NCI-H1694 (cell line): ENCODE measurements at regions not wholly inside any gene's neighbourhood (a gene's known extent, or its start where the extent isn't known, plus 50 kb on each side); places are given as distances from the start of the nearest gene placed in this dataset.

ENCODE experiments used
- DNase-seq: peaks from one replicate; lab custom pipeline; 2025; lab: John Stamatoyannopoulos, UW

GRCh38 chr20:54272901-54273488 is 65.1 kb downstream of the PFDN4 start:
- DNase-seq: no peak

DNA sequence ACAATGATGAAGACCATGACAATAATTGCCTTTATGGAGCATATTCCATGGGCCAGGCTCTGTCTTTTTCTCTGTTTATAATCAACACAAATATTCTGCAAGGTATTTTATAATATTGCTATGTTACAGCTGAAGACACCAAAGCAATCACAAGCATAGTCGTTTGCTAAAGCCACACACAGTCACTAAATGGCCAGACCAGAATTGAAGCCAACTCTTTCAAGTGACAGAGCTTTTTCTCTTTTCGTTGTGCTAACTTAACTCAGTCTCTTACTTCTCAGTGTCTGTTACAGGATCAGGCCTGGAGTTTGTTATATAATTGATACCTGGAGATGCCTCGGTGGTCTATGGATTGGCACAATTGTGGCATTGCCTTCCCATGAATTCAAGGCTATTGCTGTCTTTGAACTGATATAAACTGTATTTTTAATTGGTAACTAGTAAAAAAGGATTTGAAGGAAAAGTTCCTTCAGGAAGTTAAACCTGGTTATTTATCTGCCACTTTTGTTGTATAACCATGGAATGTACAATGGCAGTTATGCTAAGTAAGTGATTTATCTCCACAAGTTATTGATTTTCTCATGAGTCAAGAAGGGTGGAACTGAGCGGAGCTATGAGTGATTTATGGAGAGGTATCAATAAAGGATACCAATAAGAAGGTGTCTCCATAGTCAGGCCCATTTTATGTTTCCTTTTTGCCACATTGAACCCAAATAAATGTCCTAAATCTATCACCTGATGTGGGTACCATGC is 67.6 kb downstream of the PFDN4 start:
- DNase-seq: no peak

DNA sequence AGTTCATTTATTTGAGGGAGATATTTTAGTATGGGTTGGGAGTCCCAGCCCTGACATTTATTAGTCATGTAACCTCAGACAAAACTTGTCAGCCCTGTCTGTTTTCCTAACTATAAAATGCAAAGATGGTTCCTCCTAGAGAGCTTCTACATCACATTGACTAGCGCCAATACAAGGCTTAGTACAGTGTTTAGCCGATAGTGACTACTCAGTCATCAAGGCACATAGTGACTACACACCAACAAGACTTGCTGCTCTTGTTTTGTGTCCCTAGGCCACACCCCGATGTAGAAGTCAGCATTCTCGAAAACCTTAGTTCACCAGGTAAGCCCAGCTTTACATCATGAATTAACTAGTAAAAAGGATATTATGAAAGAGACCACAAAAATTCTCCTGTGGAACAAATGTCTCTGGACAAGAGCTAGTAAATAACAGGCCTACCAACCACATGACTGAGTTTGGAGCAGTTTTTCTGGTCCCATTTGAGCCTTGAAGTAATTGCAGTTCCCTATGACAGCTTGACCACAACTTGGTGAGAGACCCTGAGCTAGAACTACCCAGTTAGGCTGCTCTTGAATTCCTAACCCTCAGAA is 68.8 kb downstream of the PFDN4 start:
- no peak for DNase-seq

DNA sequence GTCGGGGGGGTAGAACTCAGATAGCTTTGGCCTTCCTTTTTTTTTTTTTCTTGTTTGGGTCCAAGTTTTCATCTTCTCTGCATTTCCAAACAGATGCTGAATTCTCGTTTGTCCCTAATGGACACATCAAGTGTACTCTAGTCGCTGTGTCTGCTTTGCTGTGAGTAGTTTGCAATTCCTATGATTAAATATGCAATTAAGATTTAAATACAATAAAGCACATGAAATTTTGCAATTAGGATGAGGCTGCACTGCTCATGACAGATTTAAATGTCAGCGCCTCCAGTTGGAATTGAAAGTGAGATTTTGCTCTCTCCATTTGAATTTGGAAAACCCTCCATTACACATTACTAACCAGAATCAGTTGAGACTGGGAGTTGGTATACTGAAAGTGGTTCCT is 70.4 kb downstream of the PFDN4 start:
- no peak for DNase-seq

DNA sequence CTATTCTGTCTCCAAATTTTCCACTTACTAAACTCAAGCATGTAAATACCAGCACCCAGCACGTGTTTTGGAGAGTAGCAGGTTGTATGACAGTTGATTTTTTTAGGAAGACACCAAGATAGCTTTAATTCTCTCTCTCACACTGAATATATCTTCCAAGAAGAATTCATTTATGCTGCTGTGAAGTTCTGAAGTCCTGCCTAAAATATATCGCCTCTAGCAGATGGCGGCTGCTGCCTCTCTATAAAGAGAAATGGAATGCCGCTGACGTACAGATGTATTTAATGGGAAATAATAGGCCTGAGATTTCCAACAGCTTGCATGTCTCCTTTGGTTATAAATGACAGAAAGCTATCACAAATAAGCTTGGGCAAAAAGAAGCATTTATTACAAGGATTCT is 74.7 kb downstream of the PFDN4 start:
- DNase-seq: no peak

DNA sequence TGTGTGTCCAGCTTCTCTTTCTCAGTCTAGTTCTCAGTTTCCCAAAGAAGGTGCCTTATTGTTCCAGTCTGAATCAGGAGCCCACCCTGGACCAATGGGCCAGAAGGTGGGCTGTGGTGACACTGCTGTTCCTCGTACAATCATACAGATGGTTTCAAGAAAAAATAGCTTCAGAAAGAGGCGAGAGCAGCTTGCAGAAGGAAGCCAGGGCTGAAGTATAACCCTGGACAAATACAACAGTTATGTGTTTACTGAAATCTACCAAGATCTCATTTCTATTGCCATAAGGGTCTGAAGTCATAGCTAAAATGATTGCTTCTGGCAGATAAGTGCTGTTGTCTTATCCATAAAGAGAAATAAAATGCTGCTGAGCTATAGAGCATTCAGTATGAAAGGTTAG is 75.4 kb downstream of the PFDN4 start:
- DNase-seq: no peak

DNA sequence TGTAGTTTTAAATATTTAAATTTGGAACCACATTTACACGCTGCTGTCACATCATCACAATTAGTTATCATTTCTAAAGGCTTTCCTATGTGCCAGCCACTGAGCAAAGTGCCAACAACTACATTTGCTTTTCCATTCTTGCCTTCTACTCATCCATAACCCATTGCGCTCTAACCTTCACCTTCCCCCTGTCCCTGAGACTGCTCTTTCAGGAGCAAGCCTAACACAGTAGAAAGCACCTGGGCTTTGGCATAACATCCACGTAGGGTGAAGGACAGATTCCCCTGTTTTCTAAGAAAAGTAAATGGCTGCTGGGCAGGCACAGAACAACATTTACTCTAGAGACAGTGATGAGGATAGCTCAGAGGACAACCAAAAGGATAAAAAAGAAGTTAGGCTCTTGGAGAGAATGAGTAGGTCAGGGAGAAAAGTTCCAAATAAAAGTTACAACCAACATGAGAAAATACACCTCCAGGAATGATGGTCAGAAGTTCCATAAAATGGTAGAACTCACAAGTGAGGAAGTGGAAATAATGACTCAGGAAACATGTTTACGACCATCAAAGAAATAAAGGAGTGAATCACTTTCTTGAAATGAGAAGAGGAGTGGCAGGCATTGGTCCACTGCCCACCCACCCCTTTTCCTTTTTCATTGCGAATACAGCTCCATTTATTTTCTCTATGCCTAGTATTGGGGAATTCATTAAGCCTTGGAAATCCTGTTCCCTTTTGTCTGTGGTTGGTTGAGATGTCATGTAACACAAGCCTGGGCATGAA is 77.2 kb downstream of the PFDN4 start:
- DNase-seq: no peak

DNA sequence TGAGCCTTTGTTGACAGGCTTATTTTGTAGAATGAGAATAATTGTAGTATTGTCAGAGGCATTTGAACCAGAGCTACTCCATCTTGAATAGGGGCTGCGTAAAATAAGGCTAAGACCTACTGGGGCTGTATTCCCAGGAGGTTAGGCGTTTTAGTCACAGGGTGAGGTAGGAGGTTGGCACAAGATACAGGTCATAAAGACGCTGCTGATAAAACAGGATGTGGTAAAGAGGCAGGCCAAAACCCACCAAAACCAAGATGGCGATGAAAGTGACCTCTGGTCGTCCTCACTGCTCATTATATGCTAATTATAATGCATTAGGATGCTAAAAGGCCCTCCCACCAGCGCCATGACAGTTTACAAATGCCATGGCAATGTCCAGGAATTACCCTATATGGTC is 82.7 kb downstream of the PFDN4 start:
- DNase-seq: no peak

DNA sequence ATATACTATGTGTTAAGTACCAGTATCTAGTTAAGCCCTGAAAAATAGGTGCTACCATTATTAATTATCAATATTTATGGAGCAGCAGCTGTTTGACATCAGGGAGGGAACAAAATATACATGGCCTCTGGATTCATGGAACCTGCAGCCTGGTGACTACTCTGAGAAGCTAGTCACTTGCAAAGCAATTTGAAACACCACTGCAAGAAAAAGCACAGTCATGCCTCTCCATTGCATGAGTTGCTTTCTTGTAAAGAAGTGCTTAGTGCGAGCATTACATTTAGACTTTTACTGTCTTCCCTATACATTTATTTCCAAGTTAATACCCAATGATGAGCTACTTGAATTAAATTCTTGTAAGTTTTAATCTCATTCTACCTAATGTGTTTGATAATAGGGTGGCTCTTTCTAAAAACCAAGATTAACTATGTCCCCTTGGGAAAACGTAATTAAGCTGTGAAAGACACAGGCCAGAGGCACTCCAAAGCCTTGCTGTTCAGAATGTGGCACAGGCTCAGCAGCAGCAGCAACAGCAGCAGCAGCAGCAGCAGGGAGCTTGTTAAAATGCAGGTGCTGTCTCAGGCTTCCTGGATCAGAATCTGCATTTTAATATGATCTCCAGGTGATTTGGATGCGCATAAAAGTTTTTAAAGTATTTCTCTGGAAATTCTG is 83.6 kb downstream of the PFDN4 start:
- no peak for DNase-seq

- no peak for DNase-seq
These were observed 84.3 kb downstream of the PFDN4 start for GRCh38 chr20:54292185-54292584.

GRCh38 chr20:54293526-54293925 is 85.6 kb downstream of the PFDN4 start:
- no peak for DNase-seq

- no peak for DNase-seq
These were observed 86.2 kb downstream of the PFDN4 start for GRCh38 chr20:54294094-54294493.

- no peak for DNase-seq
These were observed 87.8 kb downstream of the PFDN4 start for GRCh38 chr20:54295686-54296085.

- no peak for DNase-seq
These were observed 97.5 kb downstream of the PFDN4 start for GRCh38 chr20:54305421-54305820.

- no peak for DNase-seq
These were observed 99.3 kb downstream of the PFDN4 start for GRCh38 chr20:54306985-54307710.

DNA sequence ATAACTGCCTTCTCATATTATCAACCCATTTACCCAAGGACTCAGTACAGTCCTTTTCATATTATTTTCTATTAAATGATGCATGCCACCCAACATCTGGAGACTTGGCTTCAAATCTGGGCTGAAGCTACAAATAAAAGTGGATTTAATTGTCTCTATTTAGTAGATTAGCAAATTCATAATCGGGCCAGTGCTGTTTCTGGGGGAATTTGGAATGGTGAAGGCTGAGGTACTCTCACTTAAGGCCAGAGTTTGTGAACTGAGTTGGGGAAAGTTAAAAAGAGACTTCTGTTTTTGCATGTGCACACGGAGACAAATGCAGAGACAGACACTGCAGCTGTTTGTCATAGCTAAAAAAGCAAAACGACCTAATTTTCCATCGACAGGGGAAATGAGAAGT is 100.9 kb downstream of the PFDN4 start:
- DNase-seq: no peak

DNA sequence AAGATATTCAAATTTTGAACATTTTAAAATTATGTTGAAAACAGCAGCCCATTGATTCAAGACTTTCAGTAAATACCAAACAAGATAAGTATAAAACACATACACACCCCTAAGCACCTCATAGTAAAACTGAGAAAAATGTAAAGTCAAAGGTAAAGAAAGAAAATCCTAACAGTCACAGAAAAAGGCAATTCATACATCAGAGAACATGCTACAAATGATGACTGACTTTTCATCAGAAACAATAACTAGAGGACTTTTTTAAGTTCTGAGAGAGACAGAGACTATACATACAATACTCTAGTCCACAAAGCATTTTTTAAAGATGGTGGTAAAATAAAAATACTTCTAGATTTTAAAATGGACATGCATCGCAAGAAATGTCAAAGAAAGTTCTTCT is 111.0 kb downstream of the PFDN4 start:
- DNase-seq: no peak

DNA sequence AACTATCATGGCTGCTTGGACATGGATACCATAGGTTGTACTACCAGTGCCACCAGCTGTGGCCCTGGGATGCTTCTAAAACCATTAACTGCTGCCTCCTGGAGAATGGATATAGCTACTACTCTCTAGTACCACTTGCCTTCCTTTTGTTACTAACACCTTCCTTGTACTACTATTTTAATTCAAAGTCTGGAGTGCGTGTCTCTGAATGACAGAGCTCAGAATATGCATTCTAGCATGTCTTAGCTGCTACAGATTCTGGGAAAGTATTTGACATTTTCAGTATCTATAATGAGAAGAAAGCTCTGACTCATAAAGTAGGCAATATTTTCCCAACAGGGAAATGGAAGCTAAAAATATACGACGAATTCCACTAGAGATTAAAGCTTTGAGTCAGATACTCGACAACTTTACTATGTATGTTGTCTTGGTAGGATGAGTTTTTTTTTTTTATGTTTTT is 112.3 kb downstream of the PFDN4 start:
- DNase-seq: no peak

GRCh38 chr20:54321352-54322087 is 113.6 kb downstream of the PFDN4 start:
- DNase-seq: no peak

- DNase-seq: no peak
These were observed 115.4 kb downstream of the PFDN4 start for GRCh38 chr20:54323227-54323734.

GRCh38 chr20:54324041-54324440 is 116.2 kb downstream of the PFDN4 start:
- no peak for DNase-seq
